Bronchial epithelial cell (primary cell): ENCODE measurements at regions not wholly inside any gene's neighbourhood (a gene's known extent, or its start where the extent isn't known, plus 50 kb on each side); places are given as distances from the start of the nearest gene placed in this dataset.

ENCODE experiments used
- DNase-seq: peaks from one replicate; pipeline ENCODE4 v3.0.0-alpha.2; 2010; ENCODE audit warnings: low read depth
- FAIRE-seq: peaks from 2 replicates; lab custom pipeline; 2011; peaks lifted over from hg19 to GRCh38; lab: Jason Lieb, UNC
- H3K27me3 ChIP-seq: 2 replicates; pipeline ENCODE4 v1.5.1; 2011; ENCODE audit warnings: low read length; ENCODE audit not compliant: control insufficient read depth, insufficient read depth
- H3K36me3 ChIP-seq: 2 replicates; pipeline ENCODE4 v1.5.1; 2011; ENCODE audit warnings: low read length; ENCODE audit not compliant: control insufficient read depth, insufficient read depth
- H3K4me3 ChIP-seq: 2 replicates; pipeline ENCODE4 v1.5.1; 2011; ENCODE audit warnings: mild to moderate bottlenecking, low read depth, low read length, control low read depth
- CTCF ChIP-seq: IDR thresholded peaks from 2 replicates; pipeline ENCODE4 v1.5.1; 2011; ENCODE audit warnings: mild to moderate bottlenecking, moderate library complexity, low read length, control low read depth, inconsistent platforms; ENCODE audit not compliant: insufficient read depth, severe bottlenecking

DNA sequence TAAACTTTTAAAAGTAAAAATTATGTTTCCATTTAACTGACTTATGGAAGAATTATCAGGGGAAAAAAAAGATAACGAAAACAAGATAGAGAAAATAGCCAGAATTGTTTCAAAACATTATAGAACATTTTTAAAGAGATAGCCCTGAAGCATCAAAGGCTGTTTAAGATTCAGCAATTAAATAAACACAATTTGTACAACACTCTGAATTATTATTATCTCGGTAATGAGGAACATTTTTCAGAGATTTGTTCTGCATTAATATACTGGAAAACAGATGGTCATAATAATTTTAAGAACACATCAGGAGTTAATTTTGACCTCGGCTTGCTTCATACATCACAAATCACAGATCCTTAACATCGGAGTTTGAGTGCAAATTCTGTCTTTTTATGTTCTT is 643.8 kb downstream of the SORCS1 start:
- no peak for TF ChIP-seq CTCF
- FAIRE-seq (no peak), DNase-seq (no peak)
- Histone ChIP-seq H3K36me3 (no peaks in the 10 kb centered on the region), H3K4me3 (no peak overlapping the region), H3K27me3 (no peaks in the 10 kb centered on the region)

DNA sequence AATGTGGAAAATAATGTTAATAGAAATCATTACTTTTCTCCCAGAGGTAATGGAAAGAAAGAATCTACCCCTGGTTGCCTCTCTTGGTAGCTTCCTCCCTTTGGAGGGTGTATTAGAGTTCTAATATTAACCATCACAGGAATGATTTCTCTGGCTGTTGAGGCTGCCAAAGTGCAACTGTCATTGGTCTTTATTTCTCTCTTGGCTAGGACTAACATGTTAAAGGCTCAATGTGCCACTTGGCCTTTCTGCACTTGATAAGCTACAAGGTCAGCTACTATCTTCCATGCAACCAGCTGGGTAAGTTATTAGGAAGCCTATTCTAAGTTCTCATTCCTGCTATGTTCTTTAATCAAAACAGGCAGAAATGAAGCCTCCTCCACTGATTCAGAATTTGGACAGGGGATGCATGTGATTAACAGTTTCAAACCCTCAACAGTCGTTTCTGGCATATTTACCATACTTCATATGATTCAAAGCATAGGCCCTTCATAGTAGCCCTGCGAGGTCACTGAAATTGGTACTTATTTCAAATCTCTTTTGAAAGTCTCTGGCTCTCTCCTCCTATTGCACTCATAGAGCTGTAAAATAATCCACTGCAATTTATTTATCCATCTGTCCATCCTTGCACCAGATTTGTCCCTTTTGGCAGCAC is 645.0 kb downstream of the SORCS1 start:
- H3K4me3 ChIP-seq, result no peak overlapping the region
- FAIRE-seq, result no peak
- no peaks in the 10 kb centered on the region for H3K36me3 ChIP-seq
- no peaks in the 10 kb centered on the region for H3K27me3 ChIP-seq
- no peak for DNase-seq
- no peak for TF ChIP-seq CTCF

GRCh38 chr10:106515206-106515790 is 649.2 kb downstream of the SORCS1 start:
- no peak for TF ChIP-seq CTCF
- Histone ChIP-seq H3K36me3 (no peaks in the 10 kb centered on the region), H3K4me3 (no peak overlapping the region), H3K27me3 (no peaks in the 10 kb centered on the region)
- DNase-seq (peak; percentile 75), FAIRE-seq (no peak)

GRCh38 chr10:106513352-106513771 is 651.1 kb downstream of the SORCS1 start:
- Histone ChIP-seq H3K27me3 (no peaks in the 10 kb centered on the region), H3K4me3 (no peak overlapping the region), H3K36me3 (no peaks in the 10 kb centered on the region)
- TF ChIP-seq CTCF, result no peak
- DNase-seq (peak; percentile 62), FAIRE-seq (no peak)

DNA sequence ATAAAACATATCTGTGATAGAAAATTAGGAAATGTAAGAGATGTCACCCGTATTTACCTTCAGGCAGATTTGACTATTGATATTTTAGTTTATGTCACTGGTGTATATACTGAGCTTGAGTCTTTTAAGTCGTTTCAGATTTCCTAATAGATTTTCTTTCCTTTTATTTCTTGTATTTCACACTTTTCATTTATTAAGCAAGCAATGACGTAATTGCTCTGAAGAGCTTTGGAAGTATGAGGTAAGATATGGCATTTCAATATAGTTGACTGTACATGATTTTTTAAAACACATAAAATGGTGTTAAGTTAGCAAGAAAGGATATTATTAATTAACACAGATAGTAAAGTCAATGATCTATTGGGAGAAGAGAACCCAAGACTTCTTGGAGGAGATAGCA is 652.6 kb downstream of the SORCS1 start:
- H3K27me3 ChIP-seq, result no peaks in the 10 kb centered on the region
- DNase-seq (no peak), FAIRE-seq (no peak)
- no peaks in the 10 kb centered on the region for H3K36me3 ChIP-seq
- no peak for TF ChIP-seq CTCF
- no peak overlapping the region for H3K4me3 ChIP-seq
